CD4-positive, CD25-positive, alpha-beta regulatory T cell (primary cell): ENCODE measurements at regions not wholly inside any gene's neighbourhood (a gene's known extent, or its start where the extent isn't known, plus 50 kb on each side); places are given as distances from the start of the nearest gene placed in this dataset.

Source experiments
- ATAC-seq, 2 donors: fragments of 150-1000 bp; cut with Tn5 transposase; one replicate each; pipeline ENCODE4 v1.10.0; 2021; ENCODE audit warnings: low read depth in 2 of 2, moderate number of reproducible peaks in 2 of 2, moderate library complexity in 1 of 2
- DNase-seq, 3 donors: peaks; one replicate each; pipeline versions ENCODE4 v3.0.0 to v3.0.0-alpha.2; 2012 to 2022; ENCODE audit warnings: mixed read lengths in 1 of 3
- H3K27ac ChIP-seq: one replicate; pipeline ENCODE4 v1.7.0; 2013; ENCODE audit warnings: mild to moderate bottlenecking, low read length; ENCODE audit not compliant: insufficient read depth, poor library complexity, severe bottlenecking
- H3K27me3 ChIP-seq: one replicate; pipeline ENCODE4 v1.7.0; 2013; ENCODE audit warnings: low read length; ENCODE audit not compliant: control insufficient read depth, insufficient read depth
- H3K36me3 ChIP-seq: one replicate; pipeline ENCODE4 v1.7.0; 2013; ENCODE audit warnings: mild to moderate bottlenecking, low read length, moderate library complexity; ENCODE audit not compliant: control insufficient read depth, insufficient read depth
- H3K4me1 ChIP-seq: 2 replicates; pipeline ENCODE4 v1.7.0; 2013; ENCODE audit warnings: mild to moderate bottlenecking, low read length; ENCODE audit not compliant: insufficient read depth, control insufficient read depth, poor library complexity, severe bottlenecking
- H3K4me3 ChIP-seq: one replicate; pipeline ENCODE4 v1.7.0; 2013; ENCODE audit warnings: low read depth, mild to moderate bottlenecking, low read length, moderate library complexity
- H3K9me3 ChIP-seq, 2 experiments: 1 replicate in 1 of 2; 2 replicates in 1 of 2; pipeline ENCODE4 v1.7.0; 2013; ENCODE audit warnings: low read length in 2 of 2, mild to moderate bottlenecking in 1 of 2, moderate library complexity in 1 of 2; ENCODE audit not compliant: control insufficient read depth in 2 of 2
- H3K27ac Mint-ChIP-seq, 3 donors: one replicate each; pipeline ENCODE4 v1.8.0; 2020 to 2022; ENCODE audit warnings: mild to moderate bottlenecking in 3 of 3, mixed read lengths in 3 of 3, moderate library complexity in 2 of 3
- H3K27me3 Mint-ChIP-seq: one replicate; pipeline ENCODE4 v1.8.0; 2022; ENCODE audit warnings: mild to moderate bottlenecking, mixed read lengths
- H3K36me3 Mint-ChIP-seq: one replicate; pipeline ENCODE4 v1.8.0; 2020; ENCODE audit warnings: mixed read lengths
- H3K4me1 Mint-ChIP-seq, 4 donors: one replicate each; pipeline ENCODE4 v1.8.0; 2020 to 2022; ENCODE audit warnings: mixed read lengths in 4 of 4, mild to moderate bottlenecking in 1 of 4
- H3K4me3 Mint-ChIP-seq, 4 donors: one replicate each; pipeline ENCODE4 v1.8.0; 2020 to 2022; ENCODE audit warnings: mild to moderate bottlenecking in 4 of 4, mixed read lengths in 4 of 4, moderate library complexity in 3 of 4
- H3K9me3 Mint-ChIP-seq, 7 donors: one replicate each; pipeline ENCODE4 v1.8.0; 2020 to 2022; ENCODE audit warnings: mixed read lengths in 7 of 7, mild to moderate bottlenecking in 3 of 7, moderate library complexity in 2 of 7

DNA sequence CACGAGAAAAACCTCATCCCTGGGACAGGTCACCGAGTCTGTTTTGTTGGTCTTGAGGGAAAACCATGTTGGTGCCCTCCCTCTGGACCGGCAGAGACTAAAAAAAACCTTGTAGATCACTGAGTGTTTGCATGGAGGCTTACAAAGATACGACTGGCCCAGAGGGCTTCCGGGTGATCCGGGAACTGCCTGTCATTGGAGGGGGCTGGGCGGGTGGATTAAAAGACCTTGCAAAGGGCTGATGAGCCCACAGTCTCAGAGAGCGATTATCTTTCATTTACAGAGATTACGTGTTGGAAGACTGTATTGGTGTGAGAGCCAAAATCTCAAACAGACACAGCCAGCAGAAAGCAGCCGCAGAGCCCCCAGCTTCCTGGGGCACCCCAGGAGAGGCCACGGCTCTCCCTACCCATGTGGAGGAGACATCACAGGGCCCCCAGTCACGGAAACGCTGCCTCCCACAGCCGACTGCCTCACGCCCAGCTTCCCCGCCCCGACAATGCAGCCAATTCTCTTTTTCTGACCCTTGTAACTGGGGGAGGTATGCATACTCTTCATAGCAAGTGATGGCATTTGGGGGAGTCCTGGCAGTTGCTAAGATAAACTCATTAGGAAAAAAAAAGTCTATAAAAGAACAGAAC, 426.4 kb downstream of the CTTN start:
- no peak overlapping the region for H3K27ac Mint-ChIP-seq
- H3K27me3 ChIP-seq = no peaks in the 10 kb centered on the region
- ATAC-seq = no peak

DNA sequence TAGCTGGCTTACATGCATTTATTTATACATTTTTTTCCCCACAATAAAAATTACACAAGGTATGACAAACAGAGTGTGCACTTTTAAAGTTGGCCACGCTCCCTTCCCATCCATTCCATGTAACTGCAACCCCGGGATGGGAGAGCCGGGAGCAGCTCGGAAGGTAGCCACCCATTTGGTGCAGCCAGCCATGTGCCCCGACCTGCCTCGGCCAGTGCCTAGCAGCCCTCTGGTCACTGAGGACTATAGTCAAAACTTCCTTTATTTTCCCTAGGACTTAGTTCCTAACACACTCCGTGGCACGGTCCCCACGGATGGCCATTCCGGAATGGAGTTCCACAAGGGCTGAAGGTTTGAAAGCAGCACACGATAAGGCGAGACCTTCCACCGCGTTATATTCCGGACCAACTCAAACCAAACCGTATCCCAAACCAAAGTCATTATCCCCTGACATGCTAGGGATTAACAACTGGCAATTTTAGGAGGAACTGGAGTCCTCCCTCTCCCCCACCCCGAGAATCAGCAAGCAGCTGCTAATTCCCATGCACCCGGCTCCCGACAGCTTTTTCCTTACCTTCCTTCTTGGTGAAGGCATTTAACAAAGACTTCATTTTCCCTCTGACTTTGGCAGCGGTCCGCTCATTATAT, 426.4 kb downstream of the SHANK2 start:
- no peaks in the 10 kb centered on the region for H3K9me3 ChIP-seq
- H3K4me3 Mint-ChIP-seq = no peak overlapping the region
- H3K27ac ChIP-seq = no peak overlapping the region
- ATAC-seq (no peak), DNase-seq (no peak)
- H3K9me3 Mint-ChIP-seq = peaks cover 0 to 1% (median 0%) of the 10 kb centered on the region in 7 donors
- no peak overlapping the region for H3K4me3 ChIP-seq
- H3K4me1 Mint-ChIP-seq = no peaks in the 10 kb centered on the region
- H3K4me1 ChIP-seq = no peaks in the 10 kb centered on the region
- H3K27me3 ChIP-seq = no peaks in the 10 kb centered on the region
- no peak overlapping the region for H3K27ac Mint-ChIP-seq
- no peaks in the 10 kb centered on the region for H3K36me3 Mint-ChIP-seq
- no peaks in the 10 kb centered on the region for H3K36me3 ChIP-seq
- H3K27me3 Mint-ChIP-seq = peaks cover 16% of the 10 kb centered on the region

More for the DNA sequence above, 426.4 kb downstream of the CTTN start:
- Histone ChIP-seq H3K36me3 (no peaks in the 10 kb centered on the region), H3K4me3 (no peak overlapping the region), H3K27ac (no peak overlapping the region), H3K9me3 (no peaks in the 10 kb centered on the region), H3K4me1 (no peaks in the 10 kb centered on the region)
- no peak for DNase-seq
- Mint-ChIP-seq H3K9me3 (peaks cover 0 to 1% (median 0%) of the 10 kb centered on the region in 7 donors), H3K36me3 (no peaks in the 10 kb centered on the region), H3K27me3 (peaks cover 16% of the 10 kb centered on the region), H3K4me1 (no peaks in the 10 kb centered on the region), H3K4me3 (no peak overlapping the region)

DNA sequence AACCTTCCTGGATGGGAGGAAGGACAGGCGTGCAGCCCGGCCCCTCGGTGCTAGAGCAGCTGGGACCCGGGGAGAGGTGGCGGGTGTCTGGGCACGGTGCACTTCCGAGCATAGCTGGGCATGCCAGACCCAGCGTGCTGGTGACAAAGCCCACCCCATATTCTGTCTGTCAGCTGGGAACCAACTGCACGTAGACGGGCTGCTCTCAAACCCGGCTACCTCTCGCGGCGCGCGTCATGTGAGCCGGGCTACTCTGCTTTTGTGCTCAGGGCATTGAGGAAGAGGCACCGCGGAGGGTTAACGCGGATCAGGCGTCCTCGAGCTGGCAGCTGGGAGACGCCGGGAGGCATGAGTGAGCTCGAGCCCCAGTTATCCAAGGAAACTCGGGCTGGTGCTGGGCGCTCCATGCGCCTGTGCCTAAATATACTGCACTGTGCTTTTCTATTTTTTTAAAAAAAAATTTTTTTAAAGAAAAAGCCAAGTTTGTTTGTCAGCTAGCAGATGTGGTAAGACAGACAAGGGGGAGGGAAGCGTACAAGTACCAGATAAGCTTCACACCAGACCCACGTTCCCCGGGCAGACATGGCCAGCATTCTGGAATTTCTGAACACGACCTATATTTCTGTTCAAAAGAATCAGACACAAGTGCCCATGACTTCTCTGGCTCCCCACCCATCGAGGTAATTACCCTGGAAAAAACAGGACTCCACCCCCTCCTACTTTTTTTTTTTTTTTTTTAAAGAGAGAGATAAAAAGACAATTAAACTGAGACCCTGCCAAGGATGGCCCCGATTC, 425.6 kb downstream of the SHANK2 start:
- Histone ChIP-seq H3K4me3 (no peak overlapping the region), H3K9me3 (no peaks in the 10 kb centered on the region), H3K36me3 (no peaks in the 10 kb centered on the region), H3K4me1 (no peaks in the 10 kb centered on the region), H3K27me3 (no peaks in the 10 kb centered on the region), H3K27ac (no peak overlapping the region)
- H3K27ac Mint-ChIP-seq = no peak overlapping the region
- H3K4me3 Mint-ChIP-seq = no peak overlapping the region
- H3K36me3 Mint-ChIP-seq = no peaks in the 10 kb centered on the region
- DNase-seq (no peak), ATAC-seq (no peak)
- H3K27me3 Mint-ChIP-seq = peaks cover 16% of the 10 kb centered on the region
- H3K9me3 Mint-ChIP-seq = peaks cover 0 to 1% (median 0%) of the 10 kb centered on the region in 7 donors
- H3K4me1 Mint-ChIP-seq = no peaks in the 10 kb centered on the region

DNA sequence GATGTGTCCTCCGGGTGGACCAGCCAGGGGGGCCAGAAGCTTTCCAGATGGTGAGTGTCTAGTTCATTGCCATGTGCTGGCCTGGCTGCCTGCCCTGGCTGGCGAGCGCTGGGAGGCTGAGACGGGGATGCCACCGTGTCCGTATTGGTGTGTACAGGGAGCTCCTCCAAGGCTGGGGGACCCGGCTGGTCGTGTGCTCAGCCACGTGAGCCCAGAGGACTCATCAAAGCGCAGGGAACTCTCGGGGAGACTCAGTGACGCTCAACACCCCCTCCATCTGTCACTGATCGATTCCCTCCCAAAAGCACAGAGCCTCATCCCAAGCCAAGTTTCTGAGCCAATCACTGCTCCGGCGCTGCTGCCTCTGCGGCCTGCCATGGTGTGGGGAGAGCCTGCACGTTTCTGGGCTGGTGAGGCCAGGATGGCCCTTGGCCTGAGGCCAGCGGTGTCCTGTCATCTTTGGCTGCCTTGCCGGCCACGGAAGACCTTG, 423.7 kb downstream of the SHANK2 start:
- H3K4me1 ChIP-seq = no peaks in the 10 kb centered on the region
- H3K27me3 ChIP-seq = no peaks in the 10 kb centered on the region
- H3K27ac Mint-ChIP-seq = no peak overlapping the region
- no peak overlapping the region for H3K4me3 ChIP-seq
- no peaks in the 10 kb centered on the region for H3K36me3 Mint-ChIP-seq
- no peak overlapping the region for H3K4me3 Mint-ChIP-seq
- peaks cover 16% of the 10 kb centered on the region for H3K27me3 Mint-ChIP-seq
- no peaks in the 10 kb centered on the region for H3K4me1 Mint-ChIP-seq
- DNase-seq (no peak), ATAC-seq (no peak)
- H3K9me3 ChIP-seq = no peaks in the 10 kb centered on the region
- H3K9me3 Mint-ChIP-seq = peaks cover 0 to 1% (median 0%) of the 10 kb centered on the region in 7 donors
- no peaks in the 10 kb centered on the region for H3K36me3 ChIP-seq
- no peak overlapping the region for H3K27ac ChIP-seq

DNA sequence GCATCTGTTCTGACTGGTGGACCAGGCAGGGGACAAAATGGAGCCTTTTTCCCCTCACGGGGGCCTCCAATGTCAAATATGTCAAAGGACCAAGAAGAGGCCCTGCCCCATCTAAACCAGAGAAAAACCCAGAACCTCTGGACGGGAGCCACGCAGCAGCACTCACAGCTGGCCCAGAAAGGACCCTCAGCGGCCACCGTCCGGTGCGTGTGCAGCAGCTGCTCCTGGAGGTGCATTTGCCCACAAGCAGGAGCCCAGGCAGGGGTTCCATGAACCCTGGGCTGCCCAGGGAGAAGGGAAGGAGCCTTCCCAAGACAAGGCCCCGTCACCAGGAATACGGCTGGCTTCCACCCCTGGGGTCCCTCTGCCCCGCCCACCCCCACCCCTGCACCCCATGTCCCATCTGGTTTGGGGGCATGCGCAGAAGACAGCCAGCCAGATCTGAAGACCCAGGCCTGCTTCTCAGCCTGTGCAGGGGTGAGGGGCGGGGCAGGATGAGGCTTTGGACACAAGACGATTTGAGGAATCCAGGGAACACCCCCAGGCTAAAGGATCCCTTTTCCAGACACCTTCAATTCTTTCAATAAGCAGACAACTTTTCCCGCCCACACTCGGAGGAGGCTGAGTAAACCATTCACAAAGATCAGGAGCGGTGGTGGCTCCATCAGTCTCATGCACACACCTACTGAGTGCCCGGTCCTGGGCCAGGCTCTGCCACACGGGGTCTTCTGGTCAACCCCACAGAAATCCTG, 423.1 kb downstream of the SHANK2 start:
- ATAC-seq = no peak
- Mint-ChIP-seq H3K27me3 (peaks cover 16% of the 10 kb centered on the region), H3K4me3 (no peak overlapping the region)

DNA sequence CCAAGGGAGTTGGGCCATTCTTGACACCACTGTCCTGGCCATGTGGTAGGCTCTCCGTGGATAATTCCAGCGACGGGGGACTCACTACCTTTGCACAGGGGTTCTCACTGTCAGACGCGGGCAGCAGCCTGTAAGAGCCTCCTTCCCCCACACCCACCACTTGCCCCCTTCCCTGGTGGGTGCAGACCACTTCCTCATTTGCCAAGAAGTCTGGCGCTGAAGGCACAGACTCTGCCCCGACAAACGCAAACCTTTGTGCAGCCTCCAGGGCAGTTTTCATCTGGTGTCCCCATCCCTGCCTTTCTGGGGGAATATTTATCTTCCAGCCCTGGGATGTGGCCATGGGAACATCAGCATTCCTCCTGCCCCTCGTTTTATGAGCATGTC, 422.5 kb downstream of the SHANK2 start:
- Histone ChIP-seq H3K27me3 (no peaks in the 10 kb centered on the region), H3K4me3 (no peak overlapping the region), H3K9me3 (no peaks in the 10 kb centered on the region), H3K36me3 (no peaks in the 10 kb centered on the region), H3K27ac (no peak overlapping the region), H3K4me1 (no peaks in the 10 kb centered on the region)
- no peak for ATAC-seq
- peaks cover 16% of the 10 kb centered on the region for H3K27me3 Mint-ChIP-seq
- H3K4me3 Mint-ChIP-seq = no peak overlapping the region
- no peaks in the 10 kb centered on the region for H3K4me1 Mint-ChIP-seq
- H3K27ac Mint-ChIP-seq = no peak overlapping the region
- no peak for DNase-seq
- peaks cover 0 to 1% (median 0%) of the 10 kb centered on the region in 7 donors for H3K9me3 Mint-ChIP-seq
- no peaks in the 10 kb centered on the region for H3K36me3 Mint-ChIP-seq

More for the DNA sequence above, 423.1 kb downstream of the SHANK2 start:
- H3K4me1 Mint-ChIP-seq = no peaks in the 10 kb centered on the region
- H3K4me3 ChIP-seq = no peak overlapping the region
- H3K27ac Mint-ChIP-seq = no peak overlapping the region
- no peaks in the 10 kb centered on the region for H3K9me3 ChIP-seq
- no peaks in the 10 kb centered on the region for H3K36me3 ChIP-seq
- H3K27me3 ChIP-seq = no peaks in the 10 kb centered on the region
- H3K9me3 Mint-ChIP-seq = peaks cover 0 to 1% (median 0%) of the 10 kb centered on the region in 7 donors
- no peaks in the 10 kb centered on the region for H3K4me1 ChIP-seq
- H3K36me3 Mint-ChIP-seq = no peaks in the 10 kb centered on the region
- DNase-seq = no peak
- H3K27ac ChIP-seq = no peak overlapping the region

DNA sequence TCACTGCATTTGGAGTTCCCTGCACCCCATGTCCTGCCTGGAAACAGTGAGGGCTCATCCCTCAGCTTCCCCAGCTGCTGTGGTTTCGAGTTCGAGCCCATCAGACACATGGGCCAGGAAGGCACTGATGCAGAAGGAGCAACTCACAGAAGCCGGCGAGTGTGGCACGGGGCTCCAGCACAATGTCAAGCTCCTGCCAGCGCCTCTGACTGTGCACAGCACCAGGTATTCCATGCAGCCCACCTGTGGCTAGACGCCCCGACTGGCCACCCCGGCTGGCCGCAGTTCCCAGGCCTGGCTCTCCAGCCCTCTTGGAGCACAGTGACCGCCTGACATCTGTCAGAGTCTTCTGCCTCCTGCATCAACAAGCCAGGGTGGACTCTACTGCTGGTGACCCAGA, 419.4 kb downstream of the SHANK2 start:
- Mint-ChIP-seq H3K4me3 (no peak overlapping the region), H3K27me3 (peaks cover 5% of the 10 kb centered on the region), H3K4me1 (no peaks in the 10 kb centered on the region), H3K36me3 (no peaks in the 10 kb centered on the region), H3K9me3 (peaks cover 0 to 2% (median 0%) of the 10 kb centered on the region in 7 donors), H3K27ac (no peak overlapping the region)
- H3K4me1 ChIP-seq = no peaks in the 10 kb centered on the region
- no peaks in the 10 kb centered on the region for H3K27me3 ChIP-seq
- H3K4me3 ChIP-seq = no peak overlapping the region
- H3K9me3 ChIP-seq = peaks cover 0 to 2% of the 10 kb centered on the region in 2 experiments
- ATAC-seq (no peak), DNase-seq (no peak)
- no peak overlapping the region for H3K27ac ChIP-seq
- H3K36me3 ChIP-seq = no peaks in the 10 kb centered on the region
